Liver (tissue), 8 donors: ENCODE measurements at regions not wholly inside any gene's neighbourhood (a gene's known extent, or its start where the extent isn't known, plus 50 kb on each side); places are given as distances from the start of the nearest gene placed in this dataset.

ENCODE experiments used
- DNase-seq: peaks from one replicate; pipeline ENCODE4 v3.0.0-alpha.2; 2017; ENCODE audit warnings: low spot score
- H3K27ac ChIP-seq, 2 donors: one replicate each; pipeline ENCODE4 v1.7.0; 2013; ENCODE audit warnings: inconsistent platforms in 2 of 2, low read length in 2 of 2, control low read depth in 1 of 2, low read depth in 1 of 2, mild to moderate bottlenecking in 1 of 2
- H3K27me3 ChIP-seq, 4 donors: one replicate each; pipeline versions ENCODE4 v1.6.1 to v1.7.0; 2013; ENCODE audit warnings: low read length in 3 of 4, inconsistent platforms in 1 of 4, mild to moderate bottlenecking in 1 of 4, moderate library complexity in 1 of 4; ENCODE audit not compliant: control insufficient read depth in 4 of 4, insufficient read depth in 4 of 4
- H3K36me3 ChIP-seq, 4 donors: one replicate each; pipeline versions ENCODE4 v1.6.1 to v1.7.0; 2013; ENCODE audit warnings: low read length in 3 of 4, mild to moderate bottlenecking in 3 of 4, low read depth in 1 of 4, moderate library complexity in 1 of 4; ENCODE audit not compliant: control insufficient read depth in 4 of 4, insufficient read depth in 3 of 4
- H3K4me1 ChIP-seq, 4 donors: one replicate each; pipeline versions ENCODE4 v1.6.1 to v1.7.0; 2013; ENCODE audit warnings: low read length in 3 of 4, mild to moderate bottlenecking in 3 of 4, moderate library complexity in 1 of 4; ENCODE audit not compliant: control insufficient read depth in 4 of 4, insufficient read depth in 4 of 4
- H3K4me3 ChIP-seq, 3 donors: one replicate each; pipeline versions ENCODE4 v1.6.1 to v1.7.0; 2013; ENCODE audit warnings: low read length in 3 of 3, control low read depth in 1 of 3, low read depth in 1 of 3, mild to moderate bottlenecking in 1 of 3
- H3K9ac ChIP-seq, 2 donors: one replicate each; pipeline ENCODE4 v1.7.0; 2013; ENCODE audit warnings: low read length in 2 of 2, mild to moderate bottlenecking in 2 of 2, moderate library complexity in 2 of 2, control low read depth in 1 of 2, low read depth in 1 of 2
- H3K9me3 ChIP-seq, 4 donors: one replicate each; pipeline versions ENCODE4 v1.6.1 to v1.7.0; 2013; ENCODE audit warnings: low read length in 3 of 4; ENCODE audit not compliant: control insufficient read depth in 4 of 4
- ATF3 ChIP-seq: IDR thresholded peaks from 2 replicates; pipeline ENCODE4 v1.6.1; 2016; ENCODE audit warnings: antibody characterized with exemption
- FOXA1 ChIP-seq: IDR thresholded peaks from 2 replicates; pipeline ENCODE4 v1.6.1; 2016; ENCODE audit warnings: antibody characterized with exemption
- FOXA2 ChIP-seq: IDR thresholded peaks from 2 replicates; pipeline ENCODE4 v1.6.1; 2016; ENCODE audit warnings: antibody characterized with exemption
- GABPA ChIP-seq, 2 donors: IDR thresholded peaks in 1 of 2; conservative IDR thresholded peaks in 1 of 2; 2 replicates each; pipeline ENCODE4 v1.6.1; 2016; ENCODE audit warnings: antibody characterized with exemption in 2 of 2, mild to moderate bottlenecking in 1 of 2, moderate library complexity in 1 of 2
- HNF4A ChIP-seq, 2 donors: conservative IDR thresholded peaks; 2 replicates each; pipeline ENCODE4 v1.6.1; 2016; ENCODE audit warnings: antibody characterized with exemption in 2 of 2, mild to moderate bottlenecking in 2 of 2
- HNF4G ChIP-seq: IDR thresholded peaks from 2 replicates; pipeline ENCODE4 v1.6.1; 2016; ENCODE audit warnings: antibody characterized with exemption
- JUND ChIP-seq, 2 donors: IDR thresholded peaks; 2 replicates each; pipeline ENCODE4 v1.6.1; 2016; ENCODE audit warnings: antibody characterized with exemption in 2 of 2
- MAX ChIP-seq: IDR thresholded peaks from 2 replicates; pipeline ENCODE4 v1.6.1; 2016; ENCODE audit warnings: antibody characterized with exemption
- NR2F2 ChIP-seq: IDR thresholded peaks from 2 replicates; pipeline ENCODE4 v1.6.1; 2016; ENCODE audit warnings: antibody characterized with exemption
- RAD21 ChIP-seq, 2 donors: IDR thresholded peaks; 2 replicates each; pipeline ENCODE4 v1.6.1; 2016; ENCODE audit warnings: antibody characterized with exemption in 2 of 2, mild to moderate bottlenecking in 2 of 2
- REST ChIP-seq: IDR thresholded peaks from 2 replicates; pipeline ENCODE4 v1.6.1; 2016; ENCODE audit warnings: antibody characterized with exemption, mild to moderate bottlenecking
- RXRA ChIP-seq, 2 donors: IDR thresholded peaks; 2 replicates each; pipeline ENCODE4 v1.6.1; 2017 to 2018; ENCODE audit warnings: antibody characterized with exemption in 2 of 2, mild to moderate bottlenecking in 1 of 2
- SP1 ChIP-seq: IDR thresholded peaks from 2 replicates; pipeline ENCODE4 v1.6.1; 2018; ENCODE audit warnings: antibody characterized with exemption, mild to moderate bottlenecking
- TAF1 ChIP-seq: conservative IDR thresholded peaks from 2 replicates; pipeline ENCODE4 v1.6.1; 2016; ENCODE audit warnings: antibody characterized with exemption, mild to moderate bottlenecking
- YY1 ChIP-seq: IDR thresholded peaks from 2 replicates; pipeline ENCODE4 v1.6.1; 2016; ENCODE audit warnings: antibody characterized with exemption, mild to moderate bottlenecking
- ZBTB33 ChIP-seq: IDR thresholded peaks from 2 replicates; pipeline ENCODE4 v1.6.1; 2016; ENCODE audit warnings: antibody characterized with exemption
- WGBS: extraction: QIAGEN DNeasy Blood & Tissue Kit; methylation state at CpG from one replicate; pipeline ENCODE4 v1.1.7; 2013; 5-methylcytosine and 5-hydroxymethylcytosine counted together
- TF ChIP-seq, protein P1 (sequence below): fragments of 150-350 bp; IDR thresholded peaks from 2 replicates; pipeline ENCODE4 v1.5.1; 2017; ENCODE audit warnings: improper control_type of control experiment, low read depth, low read length; ENCODE audit not compliant: missing input control
- donor health status: healthy.
- donor health status: healthy.
- donor health status: healthy.
- donor health status: healthy.
- donor health status: healthy.

- Histone ChIP-seq H3K4me1 (no peaks in the 10 kb centered on the region), H3K27me3 (no peaks in the 10 kb centered on the region), H3K36me3 (no peaks in the 10 kb centered on the region), H3K9ac (no peak overlapping the region), H3K27ac (no peak overlapping the region), H3K4me3 (no peak overlapping the region), H3K9me3 (no peaks in the 10 kb centered on the region)
- DNase-seq: no peak
- WGBS: 87% methylated on average over 1 of the region's 1 CpG
- TF ChIP-seq, protein P1, sequence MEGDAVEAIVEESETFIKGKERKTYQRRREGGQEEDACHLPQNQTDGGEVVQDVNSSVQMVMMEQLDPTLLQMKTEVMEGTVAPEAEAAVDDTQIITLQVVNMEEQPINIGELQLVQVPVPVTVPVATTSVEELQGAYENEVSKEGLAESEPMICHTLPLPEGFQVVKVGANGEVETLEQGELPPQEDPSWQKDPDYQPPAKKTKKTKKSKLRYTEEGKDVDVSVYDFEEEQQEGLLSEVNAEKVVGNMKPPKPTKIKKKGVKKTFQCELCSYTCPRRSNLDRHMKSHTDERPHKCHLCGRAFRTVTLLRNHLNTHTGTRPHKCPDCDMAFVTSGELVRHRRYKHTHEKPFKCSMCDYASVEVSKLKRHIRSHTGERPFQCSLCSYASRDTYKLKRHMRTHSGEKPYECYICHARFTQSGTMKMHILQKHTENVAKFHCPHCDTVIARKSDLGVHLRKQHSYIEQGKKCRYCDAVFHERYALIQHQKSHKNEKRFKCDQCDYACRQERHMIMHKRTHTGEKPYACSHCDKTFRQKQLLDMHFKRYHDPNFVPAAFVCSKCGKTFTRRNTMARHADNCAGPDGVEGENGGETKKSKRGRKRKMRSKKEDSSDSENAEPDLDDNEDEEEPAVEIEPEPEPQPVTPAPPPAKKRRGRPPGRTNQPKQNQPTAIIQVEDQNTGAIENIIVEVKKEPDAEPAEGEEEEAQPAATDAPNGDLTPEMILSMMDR: no peak
- no peak for TF ChIP-seq REST
- no peak for TF ChIP-seq RAD21 (IDR thresholded peaks at IDR 0.05)
- no peak for TF ChIP-seq YY1
- no peak for TF ChIP-seq GABPA (IDR thresholded peaks at IDR 0.05 in 1 of 2, conservative IDR thresholded peaks at IDR 0.05 in 1 of 2)
- no peak for TF ChIP-seq NR2F2
- TF ChIP-seq FOXA1: no peak
- no peak for TF ChIP-seq SP1
- no peak for TF ChIP-seq ATF3
- TF ChIP-seq HNF4A (conservative IDR thresholded peaks at IDR 0.05): no peak
- no peak for TF ChIP-seq RXRA (IDR thresholded peaks at IDR 0.05)
- TF ChIP-seq FOXA2: no peak
Observed at GRCh38 chr5:68950930-68951329, 142.9 kb upstream of the SLC30A5 start.

DNA sequence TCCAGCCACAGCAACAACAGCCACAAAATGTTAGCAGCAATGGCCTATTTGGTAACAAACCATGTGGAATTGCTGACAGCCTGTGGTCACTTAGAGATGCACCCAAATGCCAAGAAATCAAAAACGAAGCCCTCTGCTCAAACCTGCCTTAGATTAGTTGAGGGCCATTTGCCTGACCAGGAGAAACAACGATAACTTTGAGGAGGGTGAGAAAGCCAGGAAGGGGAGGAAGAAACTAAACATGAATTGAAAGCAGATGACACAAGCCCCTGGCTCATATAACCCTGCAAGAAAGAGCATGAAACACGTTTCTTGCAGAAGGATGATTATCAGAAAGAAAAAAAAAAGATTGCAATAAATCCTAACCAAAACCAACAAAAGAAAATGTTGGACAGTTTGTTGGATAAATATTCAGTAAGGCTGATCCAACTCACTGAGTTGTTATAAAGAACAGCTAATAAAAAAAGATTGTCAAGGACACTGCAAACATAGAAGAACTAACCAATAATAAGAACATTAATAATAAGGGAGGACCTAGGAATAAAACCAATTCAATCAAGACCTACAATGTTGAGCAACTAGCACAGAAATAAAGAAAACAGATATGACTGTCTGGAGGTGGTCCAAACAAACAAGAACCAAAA, 140.5 kb upstream of the SLC30A5 start:
- 75% methylated on average over 3 of the region's 3 CpGs for WGBS
- Histone ChIP-seq H3K9ac (no peak overlapping the region), H3K27ac (no peak overlapping the region), H3K9me3 (no peaks in the 10 kb centered on the region), H3K36me3 (no peaks in the 10 kb centered on the region), H3K27me3 (no peaks in the 10 kb centered on the region), H3K4me3 (no peak overlapping the region), H3K4me1 (peaks cover 2 to 11% (median 11%) of the 10 kb centered on the region in 4 donors)
- no peak for DNase-seq
- TF ChIP-seq FOXA2 (no peak), GABPA (IDR thresholded peaks at IDR 0.05 in 1 of 2, conservative IDR thresholded peaks at IDR 0.05 in 1 of 2) (no peak), ZBTB33 (no peak), YY1 (no peak), ATF3 (no peak), FOXA1 (no peak), RAD21 (IDR thresholded peaks at IDR 0.05) (no peak), JUND (IDR thresholded peaks at IDR 0.05) (no peak), TAF1 (no peak), HNF4G (no peak), HNF4A (conservative IDR thresholded peaks at IDR 0.05) (no peak), MAX (no peak), RXRA (IDR thresholded peaks at IDR 0.05) (no peak)
- TF ChIP-seq, protein P1: no peak
